Keratinocyte (primary cell): ENCODE measurements at regions not wholly inside any gene's neighbourhood (a gene's known extent, or its start where the extent isn't known, plus 50 kb on each side); places are given as distances from the start of the nearest gene placed in this dataset.

Source experiments
- DNase-seq: peaks from one replicate; pipeline ENCODE4 v3.0.0-alpha.2; 2011; ENCODE audit warnings: low read depth, missing footprints, low spot score
- FAIRE-seq: peaks from 2 replicates; lab custom pipeline; 2011; peaks lifted over from hg19 to GRCh38; lab: Jason Lieb, UNC
- H2AFZ ChIP-seq: 2 replicates; pipeline ENCODE4 v1.6.0; 2012; ENCODE audit warnings: low read length, control low read depth, inconsistent platforms; ENCODE audit not compliant: control insufficient read depth
- H3K27ac ChIP-seq: 2 replicates; pipeline ENCODE4 v1.5.1; 2011; ENCODE audit warnings: low read length; ENCODE audit not compliant: control insufficient read depth, insufficient read depth
- H3K27me3 ChIP-seq: 3 replicates; pipeline ENCODE4 v1.6.0; 2011; ENCODE audit warnings: low read length; ENCODE audit not compliant: control insufficient read depth, insufficient read depth; ENCODE audit errors: extremely low read depth
- H3K36me3 ChIP-seq, 2 experiments: 2 replicates in 1 of 2; 3 replicates in 1 of 2; pipeline ENCODE4 v1.5.1; 2011; ENCODE audit warnings: low read length in 2 of 2, mild to moderate bottlenecking in 1 of 2; ENCODE audit not compliant: control insufficient read depth in 2 of 2, insufficient read depth in 2 of 2; ENCODE audit errors: extremely low read depth in 1 of 2
- H3K4me1 ChIP-seq: 3 replicates; pipeline ENCODE4 v1.5.1; 2011; ENCODE audit warnings: low read length; ENCODE audit not compliant: control insufficient read depth, insufficient read depth; ENCODE audit errors: extremely low read depth
- H3K4me2 ChIP-seq: 3 replicates; pipeline ENCODE4 v1.6.0; 2011; ENCODE audit warnings: low read depth, low read length; ENCODE audit not compliant: control insufficient read depth, insufficient read depth; ENCODE audit errors: extremely low read depth
- H3K4me3 ChIP-seq, 3 experiments: fragments of 200-600 bp in 1 of 3; sonication (generic) in 1 of 3; 2 replicates in 2 of 3; 3 replicates in 1 of 3; pipeline ENCODE4 v1.5.1; 2011 to 2016; ENCODE audit warnings: low read length in 3 of 3, mild to moderate bottlenecking in 3 of 3, control low read depth in 2 of 3, inconsistent platforms in 1 of 3, low read depth in 1 of 3, mixed read lengths in 1 of 3, mixed run types in 1 of 3, moderate library complexity in 1 of 3; ENCODE audit not compliant: control insufficient read depth in 2 of 3, insufficient read depth in 2 of 3; ENCODE audit errors: extremely low read depth in 1 of 3
- H3K79me2 ChIP-seq: 2 replicates; pipeline ENCODE4 v1.6.0; 2012; ENCODE audit warnings: low read length; ENCODE audit not compliant: control insufficient read depth, insufficient read depth
- H3K9ac ChIP-seq: 3 replicates; pipeline ENCODE4 v1.6.0; 2011; ENCODE audit warnings: low read length; ENCODE audit not compliant: control insufficient read depth, insufficient read depth; ENCODE audit errors: extremely low read depth
- H3K9me1 ChIP-seq: 3 replicates; pipeline ENCODE4 v1.6.0; 2011; ENCODE audit warnings: low read length; ENCODE audit not compliant: control insufficient read depth, insufficient read depth; ENCODE audit errors: extremely low read depth
- H3K9me3 ChIP-seq: 2 replicates; pipeline ENCODE4 v1.5.1; 2012; ENCODE audit warnings: low read depth, low read length; ENCODE audit not compliant: control insufficient read depth
- H4K20me1 ChIP-seq: 3 replicates; pipeline ENCODE4 v1.6.0; 2011; ENCODE audit warnings: low read length; ENCODE audit not compliant: control insufficient read depth, insufficient read depth; ENCODE audit errors: extremely low read depth
- EZH2 ChIP-seq: IDR thresholded peaks from one replicate; pipeline ENCODE4 v1.6.1; 2012; ENCODE audit warnings: inconsistent platforms, mild to moderate bottlenecking, low read length, moderate library complexity
- dilution Hi-C: fragments of 300-500 bp; cut with MboI; formaldehyde crosslinking; loops from one replicate; pipeline ENCODE4 v1.7.0; 2020; ENCODE audit warnings: low sequenced_read_pairs; ENCODE audit not compliant: extremely low pct_ligation_motif_present
- TF ChIP-seq, protein P1 (sequence below), 3 experiments: IDR thresholded peaks in 1 of 3; conservative IDR thresholded peaks in 1 of 3; optimal IDR thresholded peaks in 1 of 3; 2 replicates in 2 of 3; 3 replicates in 1 of 3; pipeline versions ENCODE3 to v1.5.1; 2011; ENCODE audit warnings: low read length in 3 of 3, mild to moderate bottlenecking in 3 of 3, moderate library complexity in 2 of 3, control low read depth in 1 of 3, inconsistent platforms in 1 of 3; ENCODE audit not compliant: insufficient read depth in 2 of 3; ENCODE audit errors: extremely low read depth in 1 of 3

DNA sequence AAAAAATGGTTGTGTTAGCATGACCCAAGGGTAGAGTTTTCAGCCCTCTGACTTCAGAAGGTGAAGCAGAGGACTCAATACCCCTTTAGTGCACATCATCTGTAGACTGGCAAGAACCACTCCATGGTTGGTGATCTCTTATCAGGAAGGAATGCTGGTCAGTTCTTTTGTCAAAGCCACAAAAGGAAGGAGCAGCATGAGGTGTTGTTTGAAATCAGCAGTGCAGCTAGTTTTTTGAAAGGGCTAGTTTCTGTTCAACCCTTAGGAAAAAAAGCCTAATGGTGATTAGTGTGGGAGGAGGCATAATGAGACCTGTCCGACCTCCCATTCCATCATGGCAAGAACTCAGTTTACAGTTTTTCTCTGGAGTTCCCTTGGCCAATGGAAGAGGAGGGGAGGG, 362.0 kb upstream of the CT83 start:
- H3K4me3 ChIP-seq = no peak overlapping the region
- FAIRE-seq = no peak
- H4K20me1 ChIP-seq = no peaks in the 10 kb centered on the region
- no peaks in the 10 kb centered on the region for H3K27me3 ChIP-seq
- H3K9me3 ChIP-seq = no peaks in the 10 kb centered on the region
- dilution Hi-C loops = no loop called here
- TF ChIP-seq, protein P1, sequence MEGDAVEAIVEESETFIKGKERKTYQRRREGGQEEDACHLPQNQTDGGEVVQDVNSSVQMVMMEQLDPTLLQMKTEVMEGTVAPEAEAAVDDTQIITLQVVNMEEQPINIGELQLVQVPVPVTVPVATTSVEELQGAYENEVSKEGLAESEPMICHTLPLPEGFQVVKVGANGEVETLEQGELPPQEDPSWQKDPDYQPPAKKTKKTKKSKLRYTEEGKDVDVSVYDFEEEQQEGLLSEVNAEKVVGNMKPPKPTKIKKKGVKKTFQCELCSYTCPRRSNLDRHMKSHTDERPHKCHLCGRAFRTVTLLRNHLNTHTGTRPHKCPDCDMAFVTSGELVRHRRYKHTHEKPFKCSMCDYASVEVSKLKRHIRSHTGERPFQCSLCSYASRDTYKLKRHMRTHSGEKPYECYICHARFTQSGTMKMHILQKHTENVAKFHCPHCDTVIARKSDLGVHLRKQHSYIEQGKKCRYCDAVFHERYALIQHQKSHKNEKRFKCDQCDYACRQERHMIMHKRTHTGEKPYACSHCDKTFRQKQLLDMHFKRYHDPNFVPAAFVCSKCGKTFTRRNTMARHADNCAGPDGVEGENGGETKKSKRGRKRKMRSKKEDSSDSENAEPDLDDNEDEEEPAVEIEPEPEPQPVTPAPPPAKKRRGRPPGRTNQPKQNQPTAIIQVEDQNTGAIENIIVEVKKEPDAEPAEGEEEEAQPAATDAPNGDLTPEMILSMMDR (optimal IDR thresholded peaks at IDR 0.05 in 1 of 3, IDR thresholded peaks at IDR 0.05 in 1 of 3, conservative IDR thresholded peaks at IDR 0.05 in 1 of 3; ENCODE audit: extremely low read depth in 1 of 3, insufficient read depth in 2 of 3, low read length in 3 of 3) = no peak
- H3K79me2 ChIP-seq = no peaks in the 10 kb centered on the region
- no peak for DNase-seq
- no peak overlapping the region for H3K4me2 ChIP-seq
- H3K9ac ChIP-seq = no peak overlapping the region
- H3K9me1 ChIP-seq = no peaks in the 10 kb centered on the region
- no peaks in the 10 kb centered on the region for H3K4me1 ChIP-seq
- no peak overlapping the region for H2AFZ ChIP-seq
- no peaks in the 10 kb centered on the region for H3K36me3 ChIP-seq
- H3K27ac ChIP-seq = no peak overlapping the region

DNA sequence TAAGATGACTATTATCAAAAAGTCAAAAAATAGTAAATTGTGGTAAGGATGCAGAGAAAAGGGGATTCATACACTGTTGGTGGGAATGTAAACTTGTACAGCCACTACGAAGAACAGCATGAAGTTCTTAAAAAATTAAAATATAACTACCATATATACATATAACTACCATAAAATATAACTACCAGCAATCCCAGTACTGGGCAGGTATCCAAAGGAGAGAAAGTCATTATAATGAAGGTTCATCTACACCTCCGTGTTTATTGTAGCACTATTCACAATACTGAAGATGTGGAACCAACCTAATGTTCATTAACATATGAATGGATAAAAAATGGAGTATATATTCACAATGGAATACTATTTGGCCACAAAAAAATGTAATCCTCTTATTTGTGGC, 360.9 kb upstream of the CT83 start:
- Histone ChIP-seq H3K4me3 (no peak overlapping the region), H2AFZ (no peak overlapping the region), H3K36me3 (no peaks in the 10 kb centered on the region), H3K4me1 (no peaks in the 10 kb centered on the region), H3K79me2 (no peaks in the 10 kb centered on the region), H3K27ac (no peak overlapping the region), H3K4me2 (no peak overlapping the region), H3K27me3 (no peaks in the 10 kb centered on the region), H3K9me1 (no peaks in the 10 kb centered on the region), H3K9me3 (no peaks in the 10 kb centered on the region), H4K20me1 (no peaks in the 10 kb centered on the region), H3K9ac (no peak overlapping the region)
- no peak for TF ChIP-seq EZH2
- TF ChIP-seq, protein P1 (optimal IDR thresholded peaks at IDR 0.05 in 1 of 3, IDR thresholded peaks at IDR 0.05 in 1 of 3, conservative IDR thresholded peaks at IDR 0.05 in 1 of 3; ENCODE audit: extremely low read depth in 1 of 3, insufficient read depth in 2 of 3, low read length in 3 of 3) = no peak
- DNase-seq (no peak), FAIRE-seq (no peak)
- dilution Hi-C loops = no loop called here
